HK-2 (cell line): ENCODE measurements at regions not wholly inside any gene's neighbourhood (a gene's known extent, or its start where the extent isn't known, plus 50 kb on each side); places are given as distances from the start of the nearest gene placed in this dataset.
"Not testable (repeated sequence)": the region's sequence is repeated elsewhere in the genome, so short reads cannot be mapped to it uniquely, and the experiment has no call there.

Experiments
- DNase-seq: peaks from one replicate; pipeline ENCODE4 v3.0.0-alpha.2; 2018; ENCODE audit not compliant: unreplicated experiment

GRCh38 chr5:1960595-1961303 is 78.0 kb upstream of the IRX4 start:
- no peak for DNase-seq

- no peak for DNase-seq
Observed at GRCh38 chr5:1959725-1960581, 77.2 kb upstream of the IRX4 start.

- no peak for DNase-seq
Observed at GRCh38 chr5:1959231-1959630, 76.5 kb upstream of the IRX4 start.

GRCh38 chr5:1958211-1959010 is 75.7 kb upstream of the IRX4 start:
- DNase-seq = no peak

GRCh38 chr5:1955586-1955985 is 72.9 kb upstream of the IRX4 start:
- no peak for DNase-seq

GRCh38 chr5:1953710-1954109 is 71.0 kb upstream of the IRX4 start:
- DNase-seq = not testable (repeated sequence)

GRCh38 chr5:1952444-1953099 is 69.8 kb upstream of the IRX4 start:
- DNase-seq = no peak

- no peak for DNase-seq
Observed at GRCh38 chr5:1952021-1952420, 69.3 kb upstream of the IRX4 start.

GRCh38 chr5:1951165-1951816 is 68.6 kb upstream of the IRX4 start:
- DNase-seq = no peak

- DNase-seq = no peak
Observed at GRCh38 chr5:1950708-1951103, 68.0 kb upstream of the IRX4 start.

GRCh38 chr5:1950096-1950707 is 67.5 kb upstream of the IRX4 start:
- DNase-seq = no peak

GRCh38 chr5:1949253-1949652 is 66.5 kb upstream of the IRX4 start:
- no peak for DNase-seq

- no peak for DNase-seq
Observed at GRCh38 chr5:1948663-1949191, 66.0 kb upstream of the IRX4 start.

- no peak for DNase-seq
Observed at GRCh38 chr5:1948111-1948510, 65.4 kb upstream of the IRX4 start.

GRCh38 chr5:1946776-1947175 is 64.1 kb upstream of the IRX4 start:
- no peak for DNase-seq

GRCh38 chr5:1946122-1946677 is 63.5 kb upstream of the IRX4 start:
- no peak for DNase-seq

GRCh38 chr5:1945606-1946005 is 62.9 kb upstream of the IRX4 start:
- DNase-seq = no peak

GRCh38 chr5:1944408-1944807 is 61.7 kb upstream of the IRX4 start:
- DNase-seq = no peak

GRCh38 chr5:1943481-1943880 is 60.8 kb upstream of the IRX4 start:
- no peak for DNase-seq

- no peak for DNase-seq
Observed at GRCh38 chr5:1942630-1943029, 59.9 kb upstream of the IRX4 start.
